Esophagus muscularis mucosa (tissue), 4 donors: ENCODE measurements at regions not wholly inside any gene's neighbourhood (a gene's known extent, or its start where the extent isn't known, plus 50 kb on each side); places are given as distances from the start of the nearest gene placed in this dataset.

Source experiments
- DNase-seq: peaks from one replicate; pipeline ENCODE4 v3.0.0-alpha.2; 2017; ENCODE audit errors: extremely low spot score
- H3K27ac ChIP-seq, 4 donors: fragments of 200-600 bp; sonication (generic); replicated peaks in 1 of 4; 1 replicate in 3 of 4; 2 replicates in 1 of 4; pipeline ENCODE4 v1.5.1; 2016 to 2019; ENCODE audit warnings: mild to moderate bottlenecking in 1 of 4
- H3K27me3 ChIP-seq, 4 donors: fragments of 200-600 bp; sonication (generic); one replicate each; pipeline versions ENCODE4 v1.5.1 to v1.6.0; 2016 to 2019
- H3K36me3 ChIP-seq, 4 donors: fragments of 200-600 bp; sonication (generic); one replicate each; pipeline ENCODE4 v1.5.1; 2016 to 2019
- H3K4me1 ChIP-seq, 4 donors: fragments of 200-600 bp; sonication (generic); one replicate each; pipeline ENCODE4 v1.5.1; 2016 to 2019
- H3K4me3 ChIP-seq, 4 donors: fragments of 200-600 bp; sonication (generic); 1 replicate in 2 of 4; 2 replicates in 2 of 4; pipeline ENCODE4 v1.5.1; 2016 to 2019; ENCODE audit warnings: mild to moderate bottlenecking in 4 of 4, moderate library complexity in 1 of 4
- H3K9me3 ChIP-seq, 4 donors: fragments of 200-600 bp; sonication (generic); 1 replicate in 3 of 4; 2 replicates in 1 of 4; pipeline ENCODE4 v1.5.1; 2016 to 2019
- CTCF ChIP-seq, 3 experiments: fragments of 200-600 bp in 2 of 3; fragments of 450-650 bp in 1 of 3; sonication (generic) in 2 of 3; IDR thresholded peaks; one replicate each; pipeline ENCODE4 v1.5.1; 2017 to 2019; ENCODE audit warnings: antibody characterized with exemption in 3 of 3, mild to moderate bottlenecking in 2 of 3, moderate library complexity in 1 of 3
- EP300 ChIP-seq: sonication (generic); formaldehyde crosslinking; IDR thresholded peaks from one replicate; pipeline ENCODE4 v1.6.1; 2017; ENCODE audit warnings: antibody characterized with exemption
- POLR2A ChIP-seq: fragments of 450-650 bp; IDR thresholded peaks from one replicate; pipeline ENCODE4 v1.6.1; 2017; ENCODE audit warnings: antibody characterized with exemption, moderate library complexity, mild to moderate bottlenecking, low read depth
- POLR2AphosphoS5 ChIP-seq, 2 donors: sonication (generic); formaldehyde crosslinking; IDR thresholded peaks; one replicate each; pipeline ENCODE4 v1.6.1; 2017; ENCODE audit warnings: antibody characterized with exemption in 2 of 2
- WGBS: methylation state at CpG from one replicate; pipeline ENCODE4 v1.1.5; 2018; 5-methylcytosine and 5-hydroxymethylcytosine counted together
- intact Hi-C: fragments of 100-400 bp; cut with DNase I; formaldehyde crosslinking; loops from one replicate; pipeline ENCODE4 v1.15.1; 2023

- no peak overlapping the region for H3K27ac ChIP-seq
- H3K4me1 ChIP-seq = peaks cover 0 to 13% (median 6%) of the 10 kb centered on the region in 4 donors
- no peaks in the 10 kb centered on the region for H3K27me3 ChIP-seq
- H3K9me3 ChIP-seq = peaks cover 0 to 7% (median 0%) of the 10 kb centered on the region in 4 donors
- 91% methylated on average over 5 of the region's 5 CpGs for WGBS
- no peak for TF ChIP-seq EP300
- TF ChIP-seq CTCF (IDR thresholded peaks at IDR 0.05) = no peak
- no peak for TF ChIP-seq POLR2A
- no peak for TF ChIP-seq POLR2AphosphoS5 (IDR thresholded peaks at IDR 0.05)
- no peaks in the 10 kb centered on the region for H3K36me3 ChIP-seq
- DNase-seq = no peak
- H3K4me3 ChIP-seq = no peak overlapping the region
- intact Hi-C loops = no loop called here
Observed at GRCh38 chr2:215729985-215730620, 283.2 kb downstream of the MREG start.

DNA sequence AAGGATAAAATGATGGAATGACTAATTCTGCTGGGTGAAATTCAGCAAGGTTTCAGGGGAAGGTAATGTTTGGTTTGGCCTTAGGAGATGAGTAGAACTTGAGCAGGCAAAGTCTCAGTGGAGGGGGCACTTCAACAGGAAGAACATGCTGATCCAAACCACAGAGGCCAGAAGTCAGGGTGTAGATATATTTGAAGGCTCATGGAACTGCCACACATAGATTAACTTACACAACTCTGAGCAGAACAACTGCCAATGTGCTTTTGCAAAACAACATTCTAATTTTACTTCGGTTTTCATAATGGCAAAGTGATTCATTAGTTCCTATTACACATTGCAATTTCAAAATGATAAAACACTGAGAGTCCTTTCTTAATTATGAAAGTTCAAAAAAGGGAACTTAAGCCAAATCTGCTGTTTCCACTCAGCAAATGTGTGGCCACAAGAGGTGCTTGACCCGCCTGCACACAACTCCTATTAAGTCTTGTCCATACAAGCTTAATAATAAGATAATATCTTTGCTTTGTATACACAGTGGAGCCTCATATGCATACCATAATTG lies 284.8 kb downstream of the MREG start:
- no peak for DNase-seq
- TF ChIP-seq EP300 = no peak
- peak; percentile 5 to 22 for TF ChIP-seq POLR2AphosphoS5 (IDR thresholded peaks at IDR 0.05)
- Histone ChIP-seq H3K4me3 (no peak overlapping the region), H3K27me3 (no peaks in the 10 kb centered on the region), H3K9me3 (peaks cover 0 to 7% (median 0%) of the 10 kb centered on the region in 4 donors), H3K36me3 (no peaks in the 10 kb centered on the region), H3K4me1 (peaks cover 0 to 13% (median 6%) of the 10 kb centered on the region in 4 donors), H3K27ac (no peak overlapping the region)
- 43% methylated on average over 2 of the region's 2 CpGs for WGBS
- intact Hi-C loops = no loop called here

- no peak overlapping the region for H3K4me3 ChIP-seq
- no peak overlapping the region for H3K27ac ChIP-seq
- H3K27me3 ChIP-seq = no peaks in the 10 kb centered on the region
- WGBS = 89% methylated on average over 1 of the region's 1 CpG
- DNase-seq = no peak
- intact Hi-C loops = no loop called here
- peaks cover 0 to 19% (median 7%) of the 10 kb centered on the region in 4 donors for H3K4me1 ChIP-seq
- H3K36me3 ChIP-seq = no peaks in the 10 kb centered on the region
- H3K9me3 ChIP-seq = peaks cover 0 to 2% (median 0%) of the 10 kb centered on the region in 4 donors
- no peak for TF ChIP-seq EP300
- no peak for TF ChIP-seq CTCF (IDR thresholded peaks at IDR 0.05)
- TF ChIP-seq POLR2AphosphoS5 (IDR thresholded peaks at IDR 0.05) = no peak
- TF ChIP-seq POLR2A = no peak
Observed at GRCh38 chr2:215727507-215728503, 285.5 kb downstream of the MREG start.

DNA sequence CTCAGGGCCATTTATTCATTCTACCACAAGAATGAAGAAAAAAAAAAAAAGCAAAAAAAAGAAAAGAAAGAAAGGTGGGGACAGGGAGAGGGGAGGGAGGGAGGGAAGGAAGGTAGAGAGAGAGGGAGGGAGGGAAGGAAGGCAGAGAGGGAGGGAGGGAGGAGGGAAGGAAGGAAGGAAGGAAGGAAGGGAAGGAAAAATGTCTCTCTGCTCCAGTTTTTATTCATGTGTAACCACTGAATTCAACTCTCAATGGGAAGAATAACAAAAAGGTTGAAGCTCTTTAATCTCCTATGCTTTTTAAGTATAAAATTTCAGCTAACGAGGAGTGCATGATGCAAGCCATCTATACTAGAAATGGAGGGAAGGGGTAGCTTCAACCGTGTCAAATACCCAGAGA lies 287.3 kb downstream of the MREG start:
- Histone ChIP-seq H3K36me3 (no peaks in the 10 kb centered on the region), H3K27me3 (no peaks in the 10 kb centered on the region), H3K4me3 (no peak overlapping the region), H3K4me1 (peaks cover 0 to 25% (median 15%) of the 10 kb centered on the region in 4 donors), H3K27ac (no peak overlapping the region), H3K9me3 (no peaks in the 10 kb centered on the region)
- DNase-seq = no peak
- intact Hi-C loops = no loop called here
- WGBS = 78% methylated on average over 2 of the region's 2 CpGs
- TF ChIP-seq POLR2A (no peak), EP300 (no peak), CTCF (IDR thresholded peaks at IDR 0.05) (no peak), POLR2AphosphoS5 (IDR thresholded peaks at IDR 0.05) (no peak)

DNA sequence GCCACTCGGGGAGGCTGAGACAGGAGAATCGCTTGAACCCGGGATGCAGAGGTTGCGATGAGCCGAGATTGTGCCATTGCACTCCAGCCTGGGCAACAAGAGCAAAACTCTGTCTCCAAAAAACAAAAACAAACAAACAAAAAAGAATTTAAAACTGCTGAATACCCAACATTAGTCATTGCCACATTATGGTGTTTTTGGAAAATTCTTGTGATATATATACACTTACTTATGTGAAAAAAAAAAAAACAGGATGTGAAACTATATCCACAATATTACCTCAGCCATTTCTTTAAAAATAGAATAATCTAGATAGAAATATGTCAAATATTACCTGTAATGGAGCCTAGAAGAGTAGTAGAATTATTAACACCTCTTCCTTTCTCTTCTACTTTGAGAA lies 288.3 kb upstream of the FN1 start:
- 79% methylated on average over 5 of the region's 5 CpGs for WGBS
- Histone ChIP-seq H3K27me3 (no peaks in the 10 kb centered on the region), H3K27ac (no peak overlapping the region), H3K4me1 (peaks cover 2 to 35% (median 19%) of the 10 kb centered on the region in 4 donors), H3K36me3 (no peaks in the 10 kb centered on the region), H3K9me3 (no peaks in the 10 kb centered on the region), H3K4me3 (no peak overlapping the region)
- intact Hi-C loops = no loop called here
- no peak for DNase-seq
- TF ChIP-seq POLR2A (no peak), EP300 (no peak), POLR2AphosphoS5 (IDR thresholded peaks at IDR 0.05) (no peak), CTCF (IDR thresholded peaks at IDR 0.05) (no peak)
